Mesendoderm (in vitro differentiated cells): ENCODE measurements at regions not wholly inside any gene's neighbourhood (a gene's known extent, or its start where the extent isn't known, plus 50 kb on each side); places are given as distances from the start of the nearest gene placed in this dataset.

ENCODE experiments used
- DNase-seq: peaks from one replicate; pipeline ENCODE4 v3.0.0; 2013
- H2AK5ac ChIP-seq: 2 replicates; pipeline ENCODE4 v1.6.1; 2013; ENCODE audit warnings: low read length, inconsistent platforms
- H2BK120ac ChIP-seq: 2 replicates; pipeline ENCODE4 v1.6.1; 2013; ENCODE audit warnings: low read depth, mild to moderate bottlenecking, low read length, moderate library complexity, mixed read lengths
- H2BK15ac ChIP-seq: replicated peaks from 2 replicates; pipeline ENCODE4 v1.6.1; 2013; ENCODE audit warnings: low read depth, mild to moderate bottlenecking, moderate library complexity
- H2BK5ac ChIP-seq: 2 replicates; pipeline ENCODE4 v1.6.1; 2013; ENCODE audit warnings: low read length, inconsistent platforms
- H3K18ac ChIP-seq: 2 replicates; pipeline ENCODE4 v1.6.1; 2013; ENCODE audit warnings: mild to moderate bottlenecking, low read length, mixed read lengths
- H3K23ac ChIP-seq: one replicate; pipeline ENCODE4 v1.6.1; 2013; ENCODE audit warnings: low read length
- H3K27ac ChIP-seq: 2 replicates; pipeline ENCODE4 v1.5.1; 2013; ENCODE audit warnings: low read depth, mild to moderate bottlenecking, inconsistent platforms, low read length, moderate library complexity
- H3K27me3 ChIP-seq: 2 replicates; pipeline ENCODE4 v1.6.1; 2013; ENCODE audit warnings: low read length, control low read depth, mild to moderate bottlenecking, inconsistent platforms; ENCODE audit not compliant: insufficient read depth, poor library complexity
- H3K36me3 ChIP-seq: 2 replicates; pipeline ENCODE4 v1.6.1; 2013; ENCODE audit warnings: low read length, inconsistent platforms; ENCODE audit not compliant: control insufficient read depth, insufficient read depth
- H3K4ac ChIP-seq: one replicate; pipeline ENCODE4 v1.6.1; 2013; ENCODE audit warnings: low read depth, mild to moderate bottlenecking, low read length, moderate library complexity
- H3K4me1 ChIP-seq: 2 replicates; pipeline ENCODE4 v1.6.1; 2013; ENCODE audit warnings: low read depth, low read length, inconsistent platforms; ENCODE audit not compliant: control insufficient read depth
- H3K4me2 ChIP-seq: 2 replicates; pipeline ENCODE4 v1.6.1; 2013; ENCODE audit warnings: low read length
- H3K4me3 ChIP-seq: 2 replicates; pipeline ENCODE4 v1.5.1; 2013; ENCODE audit warnings: mild to moderate bottlenecking, low read length
- H3K56ac ChIP-seq: one replicate; pipeline ENCODE4 v1.6.1; 2013; ENCODE audit warnings: low read length
- H3K79me1 ChIP-seq: 2 replicates; pipeline ENCODE4 v1.6.1; 2013; ENCODE audit warnings: low read length, inconsistent platforms
- H3K79me2 ChIP-seq: 2 replicates; pipeline ENCODE4 v1.6.1; 2013; ENCODE audit warnings: mild to moderate bottlenecking, low read length; ENCODE audit not compliant: control insufficient read depth, insufficient read depth
- H3K9ac ChIP-seq: 2 replicates; pipeline ENCODE4 v1.6.1; 2013; ENCODE audit warnings: low read length, inconsistent platforms
- H4K5ac ChIP-seq: one replicate; pipeline ENCODE4 v1.6.1; 2013; ENCODE audit warnings: low read length
- H4K8ac ChIP-seq: one replicate; pipeline ENCODE4 v1.6.1; 2013; ENCODE audit warnings: low read depth, mild to moderate bottlenecking, control low read depth, low read length, moderate library complexity
- WGBS: extraction: QIAGEN DNeasy Blood & Tissue Kit; methylation state at CpG from one replicate; pipeline ENCODE4 v1.1.7; 2013; ENCODE audit warnings: low lambda C conversion rate, missing lambda C conversion rate; ENCODE audit not compliant: insufficient coverage; ENCODE audit errors: extremely low coverage; 5-methylcytosine and 5-hydroxymethylcytosine counted together

DNA sequence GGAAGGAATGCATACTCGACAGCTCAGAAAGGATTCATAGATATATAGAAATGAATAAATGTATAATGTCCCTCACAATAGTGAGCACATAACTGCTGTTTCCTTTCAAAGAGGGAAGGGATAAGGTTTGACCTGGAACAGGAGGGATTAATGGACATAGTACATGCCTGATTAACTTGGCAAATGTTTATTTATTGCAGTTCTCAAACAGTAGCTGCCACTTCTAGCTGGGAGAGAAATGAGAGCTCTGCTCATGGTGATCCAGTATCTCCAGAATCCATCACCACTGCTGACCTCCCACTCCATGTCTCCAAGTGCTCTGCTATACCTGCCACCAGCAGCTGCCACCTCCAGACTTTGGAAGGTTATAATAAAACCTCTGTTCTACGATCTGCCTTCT lies 108.1 kb downstream of the LRIG3 start:
- Histone ChIP-seq H3K23ac (no peak overlapping the region), H3K79me1 (no peaks in the 10 kb centered on the region), H4K5ac (no peak overlapping the region), H3K4me2 (no peak overlapping the region), H2BK120ac (no peak overlapping the region), H4K8ac (no peak overlapping the region), H3K4ac (no peak overlapping the region), H2BK15ac (no peak overlapping the region), H3K27me3 (no peaks in the 10 kb centered on the region), H3K9ac (no peak overlapping the region), H3K18ac (no peak overlapping the region), H3K36me3 (no peaks in the 10 kb centered on the region), H3K56ac (no peak overlapping the region), H3K79me2 (no peaks in the 10 kb centered on the region), H2BK5ac (no peak overlapping the region), H3K4me1 (no peaks in the 10 kb centered on the region), H3K4me3 (no peak overlapping the region), H2AK5ac (no peak overlapping the region), H3K27ac (no peak overlapping the region)
- no CpG with 5 or more reads among the region's 2 CpGs for WGBS
- no peak for DNase-seq

GRCh38 chr12:58814036-58814435 lies 106.3 kb downstream of the LRIG3 start:
- Histone ChIP-seq H3K4me1 (no peaks in the 10 kb centered on the region), H3K27me3 (no peaks in the 10 kb centered on the region), H3K4me3 (no peak overlapping the region), H3K9ac (no peak overlapping the region), H3K79me1 (no peaks in the 10 kb centered on the region), H3K36me3 (no peaks in the 10 kb centered on the region), H2BK15ac (no peak overlapping the region), H2BK5ac (no peak overlapping the region), H3K56ac (no peak overlapping the region), H3K4me2 (no peak overlapping the region), H3K27ac (no peak overlapping the region), H2BK120ac (no peak overlapping the region), H2AK5ac (no peak overlapping the region), H4K8ac (no peak overlapping the region), H3K4ac (no peak overlapping the region), H3K79me2 (no peaks in the 10 kb centered on the region), H3K23ac (no peak overlapping the region), H4K5ac (no peak overlapping the region), H3K18ac (no peak overlapping the region)
- no CpG with 5 or more reads among the region's 1 CpG for WGBS
- DNase-seq = peak; percentile 60

GRCh38 chr12:58815235-58815634 lies 105.1 kb downstream of the LRIG3 start:
- Histone ChIP-seq H3K27ac (no peak overlapping the region), H2BK5ac (no peak overlapping the region), H3K4me2 (no peak overlapping the region), H3K4me3 (no peak overlapping the region), H3K79me1 (no peaks in the 10 kb centered on the region), H2BK15ac (no peak overlapping the region), H3K4me1 (no peaks in the 10 kb centered on the region), H3K56ac (no peak overlapping the region), H3K4ac (no peak overlapping the region), H3K23ac (no peak overlapping the region), H3K9ac (no peak overlapping the region), H3K27me3 (no peaks in the 10 kb centered on the region), H3K79me2 (no peaks in the 10 kb centered on the region), H4K5ac (no peak overlapping the region), H2AK5ac (no peak overlapping the region), H3K36me3 (no peaks in the 10 kb centered on the region), H3K18ac (no peak overlapping the region), H4K8ac (no peak overlapping the region), H2BK120ac (no peak overlapping the region)
- WGBS = no CpG with 5 or more reads among the region's 3 CpGs
- DNase-seq = no peak

DNA sequence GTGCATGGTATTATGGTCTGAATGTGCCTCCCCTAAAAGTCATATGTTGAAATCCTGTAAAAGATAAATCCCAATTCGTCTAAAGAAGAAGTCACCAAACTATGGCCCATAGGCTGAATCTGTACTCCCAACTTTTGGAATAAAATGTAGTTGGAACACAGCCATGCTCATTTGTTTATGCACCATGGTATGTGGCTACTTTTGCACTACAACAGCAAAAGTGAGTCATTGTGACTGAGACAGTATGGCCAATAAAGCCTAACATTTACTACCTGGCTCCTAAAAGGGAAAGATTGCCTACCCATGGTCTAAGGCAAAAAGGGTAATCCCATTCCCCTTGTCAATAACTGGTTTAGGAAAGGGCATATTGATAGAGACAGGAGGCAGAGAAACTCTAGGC lies 101.8 kb downstream of the LRIG3 start:
- Histone ChIP-seq H3K79me1 (no peaks in the 10 kb centered on the region), H2BK5ac (no peak overlapping the region), H3K4me2 (no peak overlapping the region), H3K56ac (no peak overlapping the region), H4K5ac (no peak overlapping the region), H3K9ac (no peak overlapping the region), H3K18ac (no peak overlapping the region), H3K27me3 (no peaks in the 10 kb centered on the region), H3K27ac (no peak overlapping the region), H2AK5ac (no peak overlapping the region), H3K4ac (no peak overlapping the region), H4K8ac (no peak overlapping the region), H2BK120ac (no peak overlapping the region), H3K23ac (no peak overlapping the region), H2BK15ac (no peak overlapping the region), H3K36me3 (no peaks in the 10 kb centered on the region), H3K4me1 (no peaks in the 10 kb centered on the region), H3K79me2 (no peaks in the 10 kb centered on the region), H3K4me3 (no peak overlapping the region)
- WGBS = no CpG with 5 or more reads among the region's 1 CpG
- DNase-seq = no peak

DNA sequence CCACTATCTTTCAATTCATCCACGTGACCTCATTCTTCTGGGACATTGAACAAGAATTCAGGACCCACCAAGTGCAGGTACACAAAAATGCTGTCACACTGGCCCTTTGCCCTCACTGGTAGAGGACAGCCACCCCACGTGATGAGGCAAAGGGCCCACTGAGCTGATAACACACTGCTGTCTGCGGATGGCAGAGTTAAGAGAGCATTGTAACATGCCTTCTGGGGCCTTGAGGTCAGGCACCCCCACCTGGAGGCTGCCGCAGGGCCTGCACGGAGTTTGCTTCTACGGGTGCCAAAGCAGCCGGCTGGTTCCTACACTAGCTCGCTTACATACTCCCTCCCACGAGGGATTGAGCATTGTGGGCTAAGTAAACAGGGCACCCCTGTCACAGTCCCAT lies 101.0 kb downstream of the LRIG3 start:
- Histone ChIP-seq H2BK5ac (no peak overlapping the region), H4K8ac (no peak overlapping the region), H3K4me1 (no peaks in the 10 kb centered on the region), H3K36me3 (no peaks in the 10 kb centered on the region), H3K79me1 (no peaks in the 10 kb centered on the region), H3K4me3 (no peak overlapping the region), H2AK5ac (no peak overlapping the region), H3K27ac (no peak overlapping the region), H3K9ac (no peak overlapping the region), H3K4me2 (no peak overlapping the region), H4K5ac (no peak overlapping the region), H3K79me2 (no peaks in the 10 kb centered on the region), H3K27me3 (no peaks in the 10 kb centered on the region), H3K23ac (no peak overlapping the region), H2BK120ac (no peak overlapping the region), H3K18ac (no peak overlapping the region), H3K4ac (no peak overlapping the region), H3K56ac (no peak overlapping the region), H2BK15ac (no peak overlapping the region)
- WGBS = no CpG with 5 or more reads among the region's 9 CpGs
- DNase-seq = peak; percentile 74

GRCh38 chr12:58819985-58820384 lies 100.3 kb downstream of the LRIG3 start:
- no CpG with 5 or more reads among the region's 1 CpG for WGBS
- no peak overlapping the region for H2BK15ac ChIP-seq
- H3K27ac ChIP-seq = no peak overlapping the region

More at GRCh38 chr12:58819985-58820384, 100.3 kb downstream of the LRIG3 start:
- Histone ChIP-seq H3K18ac (no peak overlapping the region), H3K4me2 (no peak overlapping the region), H3K79me1 (no peaks in the 10 kb centered on the region), H4K8ac (no peak overlapping the region), H2BK5ac (no peak overlapping the region), H2BK120ac (no peak overlapping the region), H3K36me3 (no peaks in the 10 kb centered on the region), H3K4me3 (no peak overlapping the region), H2AK5ac (no peak overlapping the region), H4K5ac (no peak overlapping the region), H3K56ac (no peak overlapping the region), H3K79me2 (no peaks in the 10 kb centered on the region), H3K23ac (no peak overlapping the region), H3K4ac (no peak overlapping the region), H3K4me1 (no peaks in the 10 kb centered on the region), H3K27me3 (no peaks in the 10 kb centered on the region), H3K9ac (no peak overlapping the region)
- no peak for DNase-seq
